GM18858 (cell line): ENCODE measurements at regions not wholly inside any gene's neighbourhood (a gene's known extent, or its start where the extent isn't known, plus 50 kb on each side); places are given as distances from the start of the nearest gene placed in this dataset.

Experiments
- ATAC-seq: cut with Tn5 transposase; IDR thresholded peaks from one replicate; pipeline ENCODE4 v1.9.1; 2021; ENCODE audit not compliant: unreplicated experiment

GRCh38 chr14:55734731-55735130 lies 154.7 kb downstream of the KTN1 start:
- ATAC-seq = no peak

- ATAC-seq = no peak
Observed at GRCh38 chr14:55739967-55740648, 160.1 kb downstream of the KTN1 start.

DNA sequence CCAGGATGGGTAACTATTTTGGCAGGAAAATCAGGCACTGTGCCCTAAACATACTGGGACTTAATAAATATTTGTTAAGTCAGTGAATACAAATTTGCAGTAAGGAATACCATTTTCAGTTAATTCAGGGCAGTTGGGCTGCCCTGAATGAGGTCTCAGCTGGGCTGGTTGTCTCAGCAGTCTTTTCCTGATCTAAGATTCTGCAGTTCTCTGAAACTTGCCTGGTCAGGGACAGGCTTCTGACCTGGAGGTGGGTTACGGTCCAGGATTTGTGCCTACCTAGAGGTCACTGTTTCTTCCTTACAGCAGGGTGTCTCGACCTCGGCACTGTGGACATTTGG lies 160.6 kb downstream of the KTN1 start:
- ATAC-seq = no peak

DNA sequence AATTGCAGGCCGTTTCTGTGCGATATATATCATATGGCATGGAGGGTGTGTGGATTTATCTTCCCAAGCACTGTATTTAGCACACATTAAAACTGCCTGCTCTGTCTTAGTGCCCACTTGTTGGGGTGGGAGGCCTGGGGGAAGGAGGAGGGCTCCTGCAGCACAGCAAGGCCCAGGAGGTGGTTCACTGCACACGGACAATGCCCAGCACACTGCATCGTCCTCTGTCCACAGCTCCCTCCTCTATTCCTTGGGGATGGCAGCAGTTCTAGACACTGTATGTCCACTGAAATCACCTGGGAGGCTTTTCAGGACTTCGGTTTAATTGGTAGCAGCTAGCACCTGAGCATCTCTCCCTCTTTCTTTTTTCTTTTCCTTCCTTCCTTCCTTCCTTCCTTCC lies 161.2 kb downstream of the KTN1 start:
- no peak for ATAC-seq

DNA sequence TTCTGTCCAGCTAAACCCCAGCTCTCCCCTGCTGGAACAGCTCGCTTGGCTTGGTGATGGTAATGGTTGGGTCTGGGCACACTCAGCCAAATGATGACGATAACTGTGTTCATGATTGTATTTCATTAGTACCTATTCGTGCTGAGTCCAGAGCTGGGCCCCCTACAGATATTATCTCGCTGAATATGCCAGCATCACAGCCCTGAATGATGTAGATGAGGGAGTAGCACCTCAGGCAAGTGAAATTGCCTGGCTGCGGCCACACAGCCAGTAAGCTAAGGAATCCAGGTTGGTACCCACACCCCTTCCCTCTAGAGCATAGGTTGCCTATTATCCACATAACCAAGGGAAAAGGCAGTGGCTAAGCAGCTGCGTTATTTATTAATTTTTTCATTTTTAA lies 163.5 kb downstream of the KTN1 start:
- no peak for ATAC-seq

DNA sequence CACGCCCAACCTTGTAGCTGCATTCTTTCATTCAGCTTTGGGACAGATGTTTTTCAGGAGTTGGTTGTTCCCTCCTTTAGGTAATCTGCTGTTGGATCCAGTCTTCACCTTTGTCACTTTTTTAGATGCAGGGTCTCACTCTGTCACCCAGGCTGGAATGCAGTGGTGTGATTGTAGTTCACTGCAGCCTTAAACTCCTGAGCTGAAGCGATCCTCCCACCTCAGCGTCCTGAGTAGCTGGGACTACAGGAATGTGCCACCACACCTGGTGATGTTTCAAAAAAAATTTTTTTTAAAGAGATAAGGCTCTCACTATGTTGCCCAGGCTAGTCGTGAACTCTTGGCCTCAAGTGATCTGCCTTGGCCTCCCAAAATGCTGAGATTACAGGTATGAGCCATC lies 164.3 kb downstream of the KTN1 start:
- no peak for ATAC-seq

DNA sequence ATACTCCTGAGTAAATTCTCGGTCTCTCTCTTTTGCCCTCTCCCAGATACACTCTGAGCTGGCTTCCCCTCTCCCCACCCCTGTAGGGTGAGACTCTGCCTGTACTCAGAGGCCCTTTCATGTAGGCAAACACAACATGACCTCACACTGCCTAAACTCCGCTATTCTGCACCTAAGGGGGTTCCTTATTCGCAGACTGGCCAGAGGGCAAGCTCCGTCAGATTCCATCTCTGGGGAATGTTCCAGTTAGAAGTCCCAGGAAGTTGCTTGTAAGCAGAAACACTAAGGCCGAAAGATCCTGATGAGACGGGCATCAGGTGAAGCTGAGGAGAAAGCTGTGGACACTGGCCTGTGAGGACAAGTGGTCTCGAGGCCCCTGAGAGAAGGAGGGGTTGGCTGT lies 165.9 kb downstream of the KTN1 start:
- ATAC-seq = no peak

DNA sequence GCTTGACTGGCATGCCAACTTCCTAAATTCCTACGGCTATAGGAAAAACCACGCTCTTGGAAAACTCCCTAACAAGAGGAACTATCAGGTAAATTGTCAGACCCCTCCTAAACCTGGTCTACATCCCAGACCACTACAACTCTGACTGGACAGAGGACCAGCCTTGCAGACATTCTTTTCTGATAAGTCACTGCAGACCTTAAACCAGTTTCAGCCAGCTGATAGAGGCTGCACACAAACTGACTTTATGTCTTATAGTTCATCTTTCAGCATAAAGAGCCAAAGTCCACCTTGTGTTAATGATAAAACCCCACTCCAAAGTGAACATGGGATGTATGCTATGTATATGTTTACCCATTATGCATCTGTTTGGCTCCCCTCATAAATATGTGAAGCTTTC lies 166.6 kb downstream of the KTN1 start:
- ATAC-seq = no peak

GRCh38 chr14:55747186-55747585 lies 167.2 kb downstream of the KTN1 start:
- ATAC-seq = no peak

DNA sequence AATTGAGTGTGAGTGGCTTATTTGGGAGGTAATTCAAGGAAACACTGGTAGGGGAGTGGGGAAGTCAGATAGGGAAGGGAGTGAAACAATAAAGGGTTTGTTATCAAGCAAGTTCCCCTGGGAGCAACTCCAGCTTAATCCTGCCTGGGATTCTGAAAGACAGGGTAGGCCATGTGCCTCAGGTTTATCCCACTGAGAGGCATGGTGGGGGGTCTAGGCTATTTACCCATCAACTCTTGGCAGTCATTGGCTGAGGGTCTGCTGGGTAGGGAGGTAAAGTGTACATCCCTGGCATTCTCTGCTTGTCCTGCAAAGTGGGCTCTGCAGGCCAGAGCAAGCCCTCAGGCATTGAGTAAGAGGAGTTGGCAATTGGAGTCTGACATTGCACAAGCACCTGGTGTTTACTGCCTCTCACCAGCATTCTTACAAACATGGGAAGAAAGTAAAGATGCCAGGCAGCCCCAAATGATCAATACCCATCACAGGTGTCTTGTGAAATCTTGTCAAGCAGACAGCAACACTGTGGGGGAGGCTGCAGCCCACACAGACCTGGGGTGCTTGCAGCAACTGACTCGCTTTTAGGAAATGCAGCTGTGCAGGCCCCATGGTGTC lies 169.3 kb downstream of the KTN1 start:
- no peak for ATAC-seq

DNA sequence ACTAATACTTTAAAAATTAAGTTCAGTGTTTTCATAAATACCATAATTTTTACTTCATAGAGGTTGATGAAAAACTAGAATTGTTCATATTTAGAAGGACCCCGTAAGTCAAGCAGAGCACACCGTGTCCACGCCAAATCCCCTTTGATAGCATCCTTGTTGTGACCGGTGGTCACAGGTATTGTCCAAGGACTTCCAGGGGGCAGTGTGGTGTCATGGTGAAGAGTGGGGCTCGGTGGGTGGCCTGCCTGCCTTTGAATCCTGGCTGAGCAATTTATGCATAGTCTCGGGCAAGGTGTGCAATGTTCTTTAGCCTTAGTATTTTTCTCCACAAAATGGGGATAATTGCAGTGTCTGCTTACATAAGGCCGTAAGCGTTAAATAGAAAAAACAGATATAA lies 169.9 kb downstream of the KTN1 start:
- ATAC-seq = no peak

DNA sequence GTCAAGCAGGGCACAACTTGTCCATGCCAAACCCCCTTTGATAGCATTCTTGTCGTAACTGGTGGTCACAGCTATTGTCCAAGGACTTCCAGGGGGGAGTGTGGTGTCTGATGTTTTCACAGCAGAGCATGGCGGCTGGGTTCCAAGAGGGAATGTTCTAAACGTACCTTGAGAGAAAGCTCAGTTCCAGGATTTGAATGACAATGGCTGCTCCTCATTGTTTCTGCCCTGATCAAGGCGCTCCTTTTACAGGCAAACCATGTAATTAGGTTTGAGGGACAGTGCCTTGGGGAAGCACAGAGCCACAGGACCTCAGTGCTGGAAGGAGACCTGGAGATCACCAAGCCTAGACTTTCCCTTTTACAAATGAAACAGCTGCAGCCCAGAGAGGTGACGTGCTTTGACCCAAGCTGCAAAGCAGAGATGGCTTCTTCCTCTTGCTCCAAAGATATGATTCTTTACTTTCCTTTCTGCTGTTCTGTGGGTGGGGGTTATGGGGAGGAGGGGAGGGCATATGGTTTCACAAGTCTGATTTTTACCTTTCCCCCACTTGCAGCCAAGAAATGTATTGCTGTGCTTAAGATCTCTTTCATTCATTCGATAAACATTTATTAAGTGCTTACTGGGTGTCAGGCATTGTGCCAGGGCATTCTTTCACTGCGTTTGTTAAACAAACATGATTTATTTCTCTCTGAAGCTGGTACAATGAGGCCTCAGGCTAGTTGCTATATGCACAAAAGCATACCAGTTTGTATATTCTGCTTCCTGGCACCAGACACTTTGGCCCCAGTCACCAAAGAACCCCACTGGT lies 172.8 kb downstream of the KTN1 start:
- no peak for ATAC-seq

DNA sequence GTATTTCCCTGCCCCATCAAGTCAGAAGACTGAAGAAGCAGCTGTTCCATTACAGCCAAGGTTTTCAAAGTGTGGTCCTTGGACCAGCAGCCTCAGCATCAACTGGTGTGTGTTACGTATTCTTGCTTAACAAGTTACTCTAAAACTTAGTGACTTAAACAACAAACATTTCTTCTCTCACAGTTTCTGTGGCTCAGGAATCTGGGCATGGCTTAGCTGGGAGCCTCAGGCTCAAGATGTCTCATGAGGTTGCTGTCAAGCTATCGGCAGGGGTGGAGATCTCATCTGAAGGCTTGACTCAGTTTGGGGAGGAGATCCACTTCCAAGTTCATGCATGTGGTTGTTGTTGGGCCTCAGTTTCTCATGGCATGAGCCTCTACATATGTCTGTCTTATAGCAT lies 174.5 kb downstream of the KTN1 start:
- no peak for ATAC-seq

GRCh38 chr14:55754871-55755270 lies 174.9 kb downstream of the KTN1 start:
- ATAC-seq = no peak

- no peak for ATAC-seq
Observed at GRCh38 chr14:55756078-55756477, 176.1 kb downstream of the KTN1 start.

DNA sequence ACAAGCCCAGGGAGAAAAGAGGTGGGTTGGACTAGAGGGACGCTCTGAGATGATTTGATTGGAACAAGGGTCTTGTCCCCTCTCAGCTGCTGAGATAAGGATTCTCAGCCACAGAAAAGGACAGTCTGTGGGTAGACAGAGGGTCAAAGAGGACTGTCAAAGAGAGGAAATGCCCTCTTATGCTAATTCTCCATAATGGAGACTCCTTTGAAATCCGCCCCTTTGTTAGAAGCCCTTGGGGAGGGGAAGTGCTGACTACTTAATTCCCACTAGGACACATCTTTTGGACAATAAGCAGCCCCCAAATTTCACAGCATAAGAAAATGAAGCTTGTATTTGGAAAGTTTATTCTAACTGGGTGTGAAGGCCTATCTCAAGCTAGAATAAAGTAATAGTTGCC lies 176.6 kb downstream of the KTN1 start:
- no peak for ATAC-seq

GRCh38 chr14:55758796-55759195 lies 178.8 kb downstream of the KTN1 start:
- no peak for ATAC-seq

- ATAC-seq = no peak
Observed at GRCh38 chr14:55760789-55761566, 181.0 kb downstream of the KTN1 start.

GRCh38 chr14:55761651-55762050 lies 181.6 kb downstream of the KTN1 start:
- no peak for ATAC-seq

DNA sequence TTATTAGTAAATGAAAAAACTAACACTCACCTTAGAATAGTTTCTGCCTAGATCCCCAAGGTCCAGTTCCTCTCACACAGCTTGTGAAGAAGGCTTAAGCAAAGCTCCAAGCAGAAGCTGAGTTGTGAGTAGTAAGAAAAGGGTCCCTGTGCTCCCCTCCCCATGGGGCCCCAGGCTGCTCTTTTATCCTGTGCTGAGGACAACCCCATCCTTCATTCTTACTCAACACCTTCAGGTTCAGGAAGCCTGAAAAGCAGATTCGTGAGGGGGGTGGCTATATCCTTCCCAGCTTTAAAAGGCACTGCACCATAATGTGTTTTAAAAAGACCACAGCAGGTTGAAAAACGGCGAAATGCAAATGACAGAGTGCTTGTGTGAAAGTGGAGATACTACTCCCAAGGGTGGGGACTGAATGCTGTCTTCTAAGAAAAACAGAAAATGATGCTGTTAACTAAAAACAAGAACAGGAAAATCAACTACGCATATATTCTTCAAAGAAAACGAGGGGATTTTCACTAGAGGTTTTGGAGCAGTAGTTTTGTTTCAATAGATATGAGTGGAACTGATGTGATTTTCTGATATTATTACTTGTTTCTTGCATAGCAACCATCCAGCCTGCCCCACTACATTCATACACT lies 182.7 kb downstream of the KTN1 start:
- ATAC-seq = peak; percentile 60

DNA sequence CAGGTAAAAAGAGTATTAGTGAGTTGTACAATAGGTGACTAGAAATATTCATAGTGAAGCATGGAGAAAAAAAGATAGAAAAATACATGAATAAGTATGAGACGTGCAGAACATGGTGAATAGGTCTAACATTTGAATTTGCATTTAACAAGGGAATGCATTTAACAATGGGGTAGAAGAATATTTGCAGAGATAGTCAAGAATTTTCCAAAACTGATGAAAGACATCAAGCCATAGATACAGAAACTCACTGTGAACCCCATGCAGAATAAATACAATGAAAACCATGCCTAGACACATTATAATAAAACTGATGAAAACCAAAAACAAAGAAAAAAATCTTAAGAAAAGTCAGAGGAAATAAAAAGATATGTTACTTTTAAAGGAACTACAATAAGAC lies 184.8 kb downstream of the KTN1 start:
- no peak for ATAC-seq
